GM04503 (cell line): ENCODE measurements at regions not wholly inside any gene's neighbourhood (a gene's known extent, or its start where the extent isn't known, plus 50 kb on each side); places are given as distances from the start of the nearest gene placed in this dataset.

ENCODE experiments used
- DNase-seq: peaks from one replicate; pipeline ENCODE4 v3.0.0-alpha.2; 2012; ENCODE audit warnings: low read depth

GRCh38 chr21:18460979-18461378, 57.4 kb upstream of the TMPRSS15 start:
- DNase-seq: no peak

DNA sequence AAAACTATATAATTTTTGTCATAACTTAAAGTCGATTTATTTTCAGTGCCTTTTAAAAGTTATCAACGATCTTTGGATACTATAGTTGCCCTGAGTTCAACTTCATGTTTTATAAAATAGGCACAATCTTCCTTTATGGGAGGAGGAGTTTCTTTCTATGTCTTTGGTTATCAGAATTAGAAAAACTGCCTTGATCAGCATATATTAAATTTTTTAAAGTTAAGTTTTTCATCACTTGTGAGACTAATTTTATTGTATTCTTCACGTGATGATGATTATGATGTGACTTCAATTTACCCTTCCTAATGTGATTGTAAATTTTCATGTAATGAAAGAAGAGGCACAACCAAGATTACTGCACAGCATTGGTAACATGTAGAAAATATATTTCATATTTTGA, 58.2 kb upstream of the TMPRSS15 start:
- no peak for DNase-seq

GRCh38 chr21:18467715-18468114, 64.1 kb upstream of the TMPRSS15 start:
- DNase-seq: no peak

DNA sequence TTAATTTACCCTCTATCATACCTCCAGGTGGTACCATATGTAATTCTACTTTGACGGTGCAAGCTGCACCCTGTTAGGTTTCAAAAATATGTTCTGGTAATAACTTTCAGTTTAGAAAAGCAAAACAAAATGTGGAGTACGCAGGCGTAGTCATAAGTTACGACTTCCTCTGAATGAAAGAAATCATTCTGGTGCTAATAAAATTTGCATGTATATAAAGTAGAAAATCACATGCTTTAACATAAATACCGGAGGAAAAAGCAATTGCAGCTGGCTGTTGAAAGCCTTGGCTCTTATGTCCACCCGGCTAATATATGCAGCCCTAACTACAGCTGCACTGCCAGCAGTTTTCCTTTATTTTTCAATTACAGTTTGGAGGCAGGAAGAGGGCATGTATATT, 65.2 kb upstream of the TMPRSS15 start:
- DNase-seq: no peak

DNA sequence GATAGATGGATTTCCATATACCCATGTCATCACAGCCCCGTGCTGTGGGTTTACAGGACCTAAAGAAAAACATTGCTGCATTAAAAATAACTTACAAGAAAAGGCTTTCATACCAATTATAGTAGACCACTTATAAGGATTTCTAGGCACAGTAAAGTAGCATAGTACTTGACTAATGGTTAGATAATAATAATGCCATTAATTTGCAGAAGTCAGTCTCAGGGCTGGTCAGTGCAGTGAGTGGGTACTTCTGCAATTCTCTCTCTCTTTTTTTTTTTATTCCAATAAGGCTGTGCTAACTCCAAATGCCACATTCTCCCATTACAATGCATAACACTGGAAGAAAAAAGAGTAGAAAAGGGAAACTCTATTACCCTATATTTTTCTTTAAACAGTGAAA, 73.1 kb upstream of the TMPRSS15 start:
- no peak for DNase-seq

GRCh38 chr21:18477043-18477442, 73.5 kb upstream of the TMPRSS15 start:
- DNase-seq: no peak

- no peak for DNase-seq
Measured at GRCh38 chr21:18478513-18478912, 74.9 kb upstream of the TMPRSS15 start.

- DNase-seq: no peak
Measured at GRCh38 chr21:18488252-18488651, 84.7 kb upstream of the TMPRSS15 start.

- peak; percentile 9 for DNase-seq
Measured at GRCh38 chr21:18493422-18493821, 89.8 kb upstream of the TMPRSS15 start.

DNA sequence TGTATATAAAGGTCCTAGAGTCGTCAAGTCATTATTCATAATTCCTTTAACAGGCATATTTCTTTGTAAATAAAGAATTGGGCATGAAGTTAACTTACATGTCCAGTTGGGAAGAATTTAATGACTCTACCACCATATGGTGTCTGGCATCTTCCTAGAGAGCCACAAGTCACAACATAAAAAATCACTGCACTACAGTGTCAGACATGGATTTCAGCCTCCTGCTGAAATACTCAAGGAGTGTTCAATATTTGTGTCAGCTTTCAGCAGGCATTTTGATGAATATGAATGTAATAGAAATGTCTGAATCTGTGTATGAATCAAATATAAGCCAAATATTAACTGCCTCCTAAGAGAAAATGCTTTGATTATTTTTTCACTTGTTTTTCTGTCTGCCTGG, 91.9 kb upstream of the TMPRSS15 start:
- no peak for DNase-seq

DNA sequence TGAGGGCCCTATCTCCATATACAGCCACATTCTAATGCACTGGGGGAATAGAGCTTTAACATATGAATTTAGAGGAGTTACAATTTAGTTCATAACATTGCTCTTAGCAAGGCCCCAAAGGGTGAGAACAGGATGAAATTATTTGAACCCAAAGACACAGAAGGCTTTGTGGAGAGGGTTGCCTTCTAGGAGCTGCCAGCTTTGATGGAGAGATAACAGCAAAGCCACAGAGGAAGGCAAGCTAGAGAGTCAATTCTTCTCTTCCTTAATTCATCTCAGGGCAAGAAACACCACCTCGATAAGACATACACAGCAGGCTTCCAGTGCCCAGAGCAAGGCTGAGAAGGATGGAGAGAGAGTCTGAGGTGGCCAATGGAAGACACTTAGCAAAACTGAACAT, 94.8 kb upstream of the TMPRSS15 start:
- no peak for DNase-seq

DNA sequence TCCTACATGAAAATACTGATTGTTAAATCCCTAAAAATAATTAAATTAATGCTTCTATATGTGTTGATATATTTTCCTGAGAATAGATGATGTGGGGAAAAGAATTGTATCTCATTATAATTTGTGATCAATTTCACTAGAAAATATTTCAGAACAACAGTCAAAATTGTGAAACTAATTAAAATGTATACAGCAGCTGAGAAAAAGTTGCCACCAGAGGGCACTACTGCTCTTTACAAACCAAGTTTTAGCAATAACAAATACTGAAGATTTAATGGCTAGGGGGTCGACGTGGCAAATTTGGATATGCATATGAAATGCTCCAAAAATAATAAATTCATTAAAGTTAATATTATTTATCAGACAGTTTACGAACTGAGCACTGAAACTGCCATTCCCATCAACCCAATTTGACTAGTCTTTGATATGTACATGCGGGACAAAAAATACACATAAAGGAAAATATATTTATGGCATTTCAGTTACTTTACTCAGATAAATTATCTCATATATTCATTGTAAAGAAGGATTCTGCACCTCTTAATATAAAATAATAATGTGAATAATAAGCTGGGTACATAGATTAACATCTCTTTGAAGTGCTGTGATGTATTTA, 96.3 kb upstream of the TMPRSS15 start:
- DNase-seq: no peak

GRCh38 chr21:18518054-18518481, 114.5 kb upstream of the TMPRSS15 start:
- DNase-seq: no peak

- DNase-seq: no peak
Measured at GRCh38 chr21:18521204-18521603, 117.6 kb upstream of the TMPRSS15 start.

- DNase-seq: no peak
Measured at GRCh38 chr21:18522181-18522972, 118.8 kb upstream of the TMPRSS15 start.

GRCh38 chr21:18524097-18524880, 120.7 kb upstream of the TMPRSS15 start:
- no peak for DNase-seq

DNA sequence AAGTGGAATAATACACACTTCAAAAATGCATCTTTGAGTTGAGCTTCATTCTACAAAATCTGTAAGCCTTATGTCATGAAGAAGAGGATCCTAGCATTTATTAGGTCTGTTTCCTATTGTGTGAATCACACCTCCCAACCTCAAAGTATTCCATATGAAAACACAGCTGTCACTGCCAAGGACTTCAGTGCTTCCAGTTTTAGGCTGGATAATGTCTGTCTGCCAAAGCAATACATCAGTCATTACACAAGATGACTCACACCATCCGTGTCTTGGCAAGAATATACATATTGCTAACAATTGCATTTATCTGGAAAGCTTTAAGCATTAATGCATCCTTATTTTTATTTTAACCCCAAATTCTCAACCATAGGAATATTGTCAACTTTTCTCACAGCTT, 125.7 kb upstream of the TMPRSS15 start:
- DNase-seq: peak; percentile 3

- no peak for DNase-seq
Measured at GRCh38 chr21:18542081-18542480, 138.5 kb upstream of the TMPRSS15 start.

- no peak for DNase-seq
Measured at GRCh38 chr21:18545908-18546307, 142.3 kb upstream of the TMPRSS15 start.

GRCh38 chr21:18547347-18547746, 143.8 kb upstream of the TMPRSS15 start:
- DNase-seq: no peak

DNA sequence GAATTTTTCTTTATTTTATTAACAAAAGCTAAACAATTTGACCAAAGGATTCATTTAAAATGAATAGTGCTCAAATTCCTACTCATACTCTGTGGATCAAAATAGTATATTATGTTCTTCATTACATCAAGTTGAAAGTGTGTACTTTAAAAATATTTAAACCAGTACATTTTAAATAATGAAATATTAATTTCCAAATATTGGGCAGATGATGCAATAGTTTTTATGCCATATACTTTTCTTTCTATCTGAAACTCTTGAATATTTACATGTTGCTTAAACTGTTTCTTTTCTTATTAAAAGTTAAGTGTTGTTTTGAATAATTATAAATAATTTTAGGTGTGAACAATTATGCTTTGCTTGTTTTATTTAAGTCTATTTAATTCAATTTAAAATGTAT, 144.7 kb upstream of the TMPRSS15 start:
- DNase-seq: no peak

DNA sequence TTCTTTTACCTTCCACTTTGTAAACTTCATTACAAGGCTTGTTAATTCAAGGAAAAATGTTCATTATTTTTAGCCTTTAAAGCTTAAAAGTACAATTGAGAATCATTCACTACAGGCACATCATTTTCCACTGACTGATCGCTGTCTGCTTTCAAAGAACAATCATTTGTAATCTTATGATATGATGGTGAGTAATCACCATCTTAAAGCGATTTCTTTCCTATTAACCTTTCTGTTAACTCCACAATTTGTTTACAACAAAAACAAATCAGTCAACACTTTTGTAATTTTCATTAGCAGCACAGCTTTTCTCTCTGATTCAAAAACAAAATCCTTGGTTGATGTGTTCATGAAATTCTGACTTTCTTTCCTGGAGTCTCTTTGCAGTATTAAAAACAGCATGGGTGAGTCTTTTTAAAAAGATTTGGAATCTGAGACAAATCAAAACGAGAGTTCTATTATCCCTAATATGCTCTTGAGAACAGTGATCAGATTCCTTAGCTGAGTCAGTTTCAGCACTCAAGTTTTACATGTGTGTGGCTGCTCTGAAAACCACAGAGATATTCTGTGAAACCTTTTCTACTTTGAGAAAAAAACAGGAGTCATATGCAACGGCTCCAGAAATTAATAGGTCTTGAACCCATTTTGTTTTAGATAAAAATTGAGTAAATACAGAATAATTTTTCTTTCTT, 145.8 kb upstream of the TMPRSS15 start:
- no peak for DNase-seq
